ENCODE measurements at regions not wholly inside any gene's neighbourhood (a gene's known extent, or its start where the extent isn't known, plus 50 kb on each side); places are given as distances from the start of the nearest gene placed in this dataset.

- WGBS (ENCODE audit: extremely low coverage, insufficient read length, low lambda C conversion rate), result no CpG with 5 or more reads among the region's 2 CpGs
- H3K9me3 ChIP-seq (ENCODE audit: control insufficient read depth, low read depth, low read length), result no peaks in the 10 kb centered on the region
- no peak for TF ChIP-seq CTCF (conservative IDR thresholded peaks at IDR 0.05)
Observed at GRCh38 chr20:22744341-22745193, 160.2 kb upstream of the FOXA2 start.

More at GRCh38 chr20:22744341-22745193, 160.2 kb upstream of the FOXA2 start:
- H2AFZ ChIP-seq (ENCODE audit: low read length), result no peak overlapping the region
- H2BK120ac ChIP-seq (ENCODE audit: low read depth, low read length, poor library complexity, severe bottlenecking), result no peak overlapping the region
- H2BK12ac ChIP-seq (ENCODE audit: insufficient read length, low read depth, low read length), result no peak overlapping the region
- no peak overlapping the region for H3K4me3 Mint-ChIP-seq
- H2BK20ac ChIP-seq (ENCODE audit: low read depth, low read length, poor library complexity, severe bottlenecking), result no peak overlapping the region
- H3T11ph ChIP-seq (ENCODE audit: low read length), result no peak overlapping the region
- peaks cover 8% of the 10 kb centered on the region for H3K27me3 Mint-ChIP-seq (ENCODE audit: low read depth)
- no peaks in the 10 kb centered on the region for H3K4me1 Mint-ChIP-seq
- no peak overlapping the region for H3K9ac ChIP-seq (ENCODE audit: extremely low read depth, insufficient read length, low read length)
- no peak overlapping the region for H3K4me2 ChIP-seq (ENCODE audit: insufficient read depth, insufficient read length, low read length)
- no peak overlapping the region for H4K91ac ChIP-seq (ENCODE audit: insufficient read length, low read depth, low read length)
- H3K27ac ChIP-seq (ENCODE audit: insufficient read length, low read depth, low read length), result no peak overlapping the region
- no peak overlapping the region for H2BK15ac ChIP-seq (ENCODE audit: low read depth, low read length)
- H4K5ac ChIP-seq (ENCODE audit: insufficient read length, low read depth, low read length), result no peak overlapping the region
- H3K23ac ChIP-seq (ENCODE audit: insufficient read length, low read depth, low read length), result no peak overlapping the region
- H3K14ac ChIP-seq (ENCODE audit: insufficient read depth, low read length), result no peak overlapping the region
- H4K8ac ChIP-seq (replicated peaks; ENCODE audit: insufficient read length, low read depth, low read length), result no peak overlapping the region
- no peaks in the 10 kb centered on the region for H4K20me1 ChIP-seq (ENCODE audit: control insufficient read depth, insufficient read depth, insufficient read length)
- no peaks in the 10 kb centered on the region for H3K27me3 ChIP-seq (ENCODE audit: insufficient read depth, low read length)
- no peak overlapping the region for H3K27ac Mint-ChIP-seq
- H3K56ac ChIP-seq (ENCODE audit: insufficient read length, low read depth, low read length), result no peak overlapping the region
- H3K79me1 ChIP-seq (ENCODE audit: insufficient read depth, low read depth, low read length, poor library complexity, severe bottlenecking), result no peaks in the 10 kb centered on the region
- no peaks in the 10 kb centered on the region for H3K79me2 ChIP-seq (ENCODE audit: insufficient read depth, low read length)
- no peak overlapping the region for H3K4ac ChIP-seq (ENCODE audit: low read depth, low read length)
- peaks cover 0 to 2% of the 10 kb centered on the region in 2 experiments; a peak in 2 of 5 replicates for H3K9me3 Mint-ChIP-seq
- DNase-seq, result no peak
- no peaks in the 10 kb centered on the region for H3K36me3 Mint-ChIP-seq (ENCODE audit: insufficient read depth in 1 of 3, low read depth in 3 of 3)
- no peaks in the 10 kb centered on the region for H3K23me2 ChIP-seq (ENCODE audit: insufficient read length, low read depth, low read length, poor library complexity, severe bottlenecking)
- no peak overlapping the region for H2AK5ac ChIP-seq (ENCODE audit: insufficient read length, low read length)
- no peaks in the 10 kb centered on the region for H3K4me1 ChIP-seq (ENCODE audit: insufficient read depth, low read length)
- H3K18ac ChIP-seq (ENCODE audit: insufficient read length, low read depth, low read length), result no peak overlapping the region
- no peak overlapping the region for H2BK5ac ChIP-seq (ENCODE audit: insufficient read length, low read length)
